Endothelial cell (in vitro differentiated cells): ENCODE measurements at regions not wholly inside any gene's neighbourhood (a gene's known extent, or its start where the extent isn't known, plus 50 kb on each side); places are given as distances from the start of the nearest gene placed in this dataset.

Experiments
- DNase-seq: peaks from one replicate; pipeline ENCODE4 v3.0.0; 2021; ENCODE audit warnings: low spot score
- H3K27ac Mint-ChIP-seq: one replicate; pipeline ENCODE4 v1.8.0; 2021; ENCODE audit warnings: mixed read lengths, inconsistent platforms; ENCODE audit not compliant: unreplicated experiment
- H3K27me3 Mint-ChIP-seq: one replicate; pipeline ENCODE4 v1.8.0; 2021; ENCODE audit warnings: mild to moderate bottlenecking, moderate library complexity, mixed read lengths, inconsistent platforms; ENCODE audit not compliant: unreplicated experiment
- H3K36me3 Mint-ChIP-seq: one replicate; pipeline ENCODE4 v1.8.0; 2021; ENCODE audit warnings: mild to moderate bottlenecking, low read depth, mixed read lengths, inconsistent platforms; ENCODE audit not compliant: unreplicated experiment
- H3K4me1 Mint-ChIP-seq: one replicate; pipeline ENCODE4 v1.8.0; 2021; ENCODE audit warnings: mild to moderate bottlenecking, mixed read lengths, inconsistent platforms; ENCODE audit not compliant: unreplicated experiment
- H3K4me3 Mint-ChIP-seq: one replicate; pipeline ENCODE4 v1.8.0; 2021; ENCODE audit warnings: mild to moderate bottlenecking, mixed read lengths, inconsistent platforms; ENCODE audit not compliant: unreplicated experiment
- H3K9me3 Mint-ChIP-seq: one replicate; pipeline ENCODE4 v1.8.0; 2021; ENCODE audit warnings: mixed read lengths, inconsistent platforms; ENCODE audit not compliant: unreplicated experiment
- TF ChIP-seq, protein P1 (sequence below): fragments of 200-600 bp; sonication (generic); IDR thresholded peaks from one replicate; pipeline ENCODE4 v1.5.0; 2021; ENCODE audit warnings: antibody characterized with exemption; ENCODE audit not compliant: unreplicated experiment

DNA sequence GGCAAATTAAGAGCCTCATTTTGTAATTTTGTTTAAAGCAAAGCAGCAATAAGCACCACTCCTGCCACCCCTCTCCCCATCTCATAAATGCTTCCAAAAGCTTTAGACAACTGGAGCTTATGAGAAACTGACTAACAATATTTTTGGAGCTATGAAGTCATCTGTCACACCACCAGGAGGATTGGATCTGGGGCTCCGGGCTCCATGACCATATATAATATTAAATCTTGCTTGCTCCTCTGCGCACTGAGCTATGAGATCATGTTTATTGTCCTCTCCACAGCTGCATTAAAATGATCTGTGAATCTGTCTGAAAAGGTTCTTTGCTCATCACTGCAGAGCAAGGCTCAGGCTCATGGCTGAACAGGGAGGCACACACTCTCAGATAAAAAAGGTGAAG, 323.7 kb downstream of the ZNF621 start:
- Mint-ChIP-seq H3K4me1 (peaks cover 30% of the 10 kb centered on the region), H3K27me3 (peaks cover under 1% of the 10 kb centered on the region), H3K36me3 (no peaks in the 10 kb centered on the region), H3K4me3 (no peak overlapping the region), H3K27ac (no peak overlapping the region), H3K9me3 (no peaks in the 10 kb centered on the region)
- no peak for DNase-seq
- TF ChIP-seq, protein P1, sequence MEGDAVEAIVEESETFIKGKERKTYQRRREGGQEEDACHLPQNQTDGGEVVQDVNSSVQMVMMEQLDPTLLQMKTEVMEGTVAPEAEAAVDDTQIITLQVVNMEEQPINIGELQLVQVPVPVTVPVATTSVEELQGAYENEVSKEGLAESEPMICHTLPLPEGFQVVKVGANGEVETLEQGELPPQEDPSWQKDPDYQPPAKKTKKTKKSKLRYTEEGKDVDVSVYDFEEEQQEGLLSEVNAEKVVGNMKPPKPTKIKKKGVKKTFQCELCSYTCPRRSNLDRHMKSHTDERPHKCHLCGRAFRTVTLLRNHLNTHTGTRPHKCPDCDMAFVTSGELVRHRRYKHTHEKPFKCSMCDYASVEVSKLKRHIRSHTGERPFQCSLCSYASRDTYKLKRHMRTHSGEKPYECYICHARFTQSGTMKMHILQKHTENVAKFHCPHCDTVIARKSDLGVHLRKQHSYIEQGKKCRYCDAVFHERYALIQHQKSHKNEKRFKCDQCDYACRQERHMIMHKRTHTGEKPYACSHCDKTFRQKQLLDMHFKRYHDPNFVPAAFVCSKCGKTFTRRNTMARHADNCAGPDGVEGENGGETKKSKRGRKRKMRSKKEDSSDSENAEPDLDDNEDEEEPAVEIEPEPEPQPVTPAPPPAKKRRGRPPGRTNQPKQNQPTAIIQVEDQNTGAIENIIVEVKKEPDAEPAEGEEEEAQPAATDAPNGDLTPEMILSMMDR: no peak

DNA sequence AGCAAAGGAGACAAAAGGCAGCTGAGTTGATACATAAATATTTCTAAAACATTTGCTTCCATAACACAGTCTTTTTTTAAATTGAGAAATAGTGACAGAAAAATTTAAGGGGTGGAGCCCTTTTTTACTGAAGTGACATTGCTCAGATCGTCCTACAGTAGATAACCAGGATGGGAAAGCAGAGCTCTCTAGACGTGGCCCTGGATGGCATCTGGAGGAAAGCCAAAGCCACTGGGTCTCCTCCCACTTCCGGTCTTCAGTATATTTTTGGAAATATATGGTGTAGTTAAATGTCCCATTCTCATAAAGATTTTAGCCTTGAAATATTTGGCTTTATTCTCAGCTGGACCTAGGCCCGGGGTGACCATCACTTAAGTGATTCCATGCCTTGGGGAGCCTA, 326.1 kb downstream of the ZNF621 start:
- no peak overlapping the region for H3K27ac Mint-ChIP-seq
- no peaks in the 10 kb centered on the region for H3K9me3 Mint-ChIP-seq
- TF ChIP-seq, protein P1: no peak
- peaks cover 16% of the 10 kb centered on the region for H3K4me1 Mint-ChIP-seq
- no peaks in the 10 kb centered on the region for H3K36me3 Mint-ChIP-seq
- DNase-seq: no peak
- no peaks in the 10 kb centered on the region for H3K27me3 Mint-ChIP-seq
- no peak overlapping the region for H3K4me3 Mint-ChIP-seq

DNA sequence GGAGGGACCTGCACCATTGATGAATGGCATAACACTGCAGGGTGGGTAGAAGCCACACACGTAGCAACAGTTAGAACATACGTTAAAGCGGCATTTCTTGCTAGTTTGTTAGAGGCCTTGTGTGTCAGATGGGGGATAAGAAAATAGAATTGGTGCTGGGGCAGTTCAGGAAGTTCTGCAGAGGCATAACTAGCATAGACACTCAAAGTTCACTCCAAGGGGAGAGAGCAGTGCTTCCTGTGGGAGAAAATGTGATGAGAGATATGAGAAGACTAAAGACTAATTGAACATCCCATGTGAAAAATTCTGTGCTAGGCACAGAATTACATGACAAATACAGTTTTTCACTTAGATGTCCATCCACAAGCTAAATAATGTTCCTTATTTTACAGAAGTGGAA, 327.1 kb downstream of the ZNF621 start:
- Mint-ChIP-seq H3K9me3 (no peaks in the 10 kb centered on the region), H3K4me1 (peaks cover 9% of the 10 kb centered on the region), H3K27me3 (no peaks in the 10 kb centered on the region), H3K4me3 (no peak overlapping the region), H3K27ac (no peak overlapping the region), H3K36me3 (no peaks in the 10 kb centered on the region)
- TF ChIP-seq, protein P1: no peak
- DNase-seq: no peak

DNA sequence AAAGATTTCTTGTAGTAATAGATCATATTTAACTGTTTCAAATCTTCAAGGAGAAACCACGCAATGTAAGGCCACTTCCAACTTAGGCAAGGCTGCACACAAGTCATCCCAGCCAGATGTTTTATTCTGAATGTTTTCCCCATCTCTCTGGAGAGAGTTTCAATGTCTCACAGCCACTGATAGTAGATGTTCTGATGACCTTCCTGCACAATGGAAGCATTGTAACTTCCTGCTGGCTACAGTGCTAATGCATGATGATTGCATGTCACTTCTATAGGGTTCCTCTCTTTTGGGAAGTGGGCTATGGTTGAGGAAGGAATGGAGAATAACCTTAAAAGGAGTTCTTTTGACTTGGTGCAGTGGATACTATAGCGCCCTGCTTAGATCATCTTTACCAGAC, 328.0 kb downstream of the ZNF621 start:
- Mint-ChIP-seq H3K4me3 (no peak overlapping the region), H3K4me1 (peaks cover 4% of the 10 kb centered on the region), H3K27ac (no peak overlapping the region), H3K9me3 (no peaks in the 10 kb centered on the region), H3K36me3 (no peaks in the 10 kb centered on the region), H3K27me3 (no peaks in the 10 kb centered on the region)
- TF ChIP-seq, protein P1: no peak
- no peak for DNase-seq

DNA sequence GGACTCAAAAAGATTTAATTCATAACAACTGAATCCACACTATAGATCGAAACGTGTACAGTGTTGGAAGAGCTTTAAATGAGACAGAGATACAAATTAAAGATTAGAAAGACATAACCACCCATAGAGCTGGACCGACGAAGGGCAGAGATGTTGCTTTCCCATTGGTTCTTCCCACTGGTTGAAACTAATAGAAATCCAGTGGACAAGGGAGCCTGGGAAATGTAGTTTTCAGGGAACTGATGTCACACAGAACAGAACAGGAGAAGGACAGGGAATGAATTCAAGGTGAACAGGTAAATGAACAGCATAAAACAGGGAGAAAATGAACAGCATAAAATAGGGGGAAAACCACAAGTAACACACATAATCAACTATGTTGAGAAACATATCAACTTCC, 328.7 kb downstream of the ZNF621 start:
- Mint-ChIP-seq H3K9me3 (no peaks in the 10 kb centered on the region), H3K27me3 (no peaks in the 10 kb centered on the region), H3K36me3 (no peaks in the 10 kb centered on the region), H3K4me1 (peaks cover 2% of the 10 kb centered on the region), H3K27ac (no peak overlapping the region), H3K4me3 (no peak overlapping the region)
- DNase-seq: no peak
- TF ChIP-seq, protein P1: no peak
